Adrenal gland (tissue), 9 donors: ENCODE measurements at regions not wholly inside any gene's neighbourhood (a gene's known extent, or its start where the extent isn't known, plus 50 kb on each side); places are given as distances from the start of the nearest gene placed in this dataset.
"Not testable (repeated sequence)": the region's sequence is repeated elsewhere in the genome, so short reads cannot be mapped to it uniquely, and the experiment has no call there.

Experiments used
- DNase-seq, 7 donors: peaks; one replicate each; pipeline ENCODE4 v3.0.0-alpha.2; 2019 to 2020
- H3K27ac ChIP-seq, 5 donors: fragments of 200-600 bp; sonication (generic) in 4 of 5; 1 replicate in 3 of 5; 2 replicates in 2 of 5; pipeline versions ENCODE4 v1.5.1 to v1.8.0; 2016 to 2020; ENCODE audit warnings: mild to moderate bottlenecking in 1 of 5
- H3K27me3 ChIP-seq: fragments of 200-600 bp; 2 replicates; pipeline ENCODE4 v1.8.0; 2021
- H3K36me3 ChIP-seq, 2 donors: fragments of 200-600 bp; replicated peaks in 1 of 2; 1 replicate in 1 of 2; 2 replicates in 1 of 2; pipeline versions ENCODE4 v1.5.1 to v1.8.0; 2018 to 2022
- H3K4me1 ChIP-seq, 2 donors: fragments of 200-600 bp; replicated peaks in 1 of 2; 1 replicate in 1 of 2; 2 replicates in 1 of 2; pipeline versions ENCODE4 v1.5.1 to v1.8.0; 2018 to 2021
- H3K4me3 ChIP-seq, 4 donors: fragments of 200-600 bp; sonication (generic) in 3 of 4; one replicate each; pipeline ENCODE4 v1.5.1; 2016 to 2018
- H3K9me3 ChIP-seq, 3 donors: fragments of 200-600 bp; sonication (generic) in 1 of 3; replicated peaks in 1 of 3; 1 replicate in 2 of 3; 2 replicates in 1 of 3; pipeline versions ENCODE4 v1.5.1 to v1.8.0; 2016 to 2021
- CTCF ChIP-seq, 6 experiments: fragments of 450-650 bp in 4 of 6; fragments of 200-600 bp in 2 of 6; sonication (generic) in 1 of 6; IDR thresholded peaks; 1 replicate in 5 of 6; 2 replicates in 1 of 6; pipeline versions ENCODE4 v1.5.1 to v1.8.0; 2016 to 2021; ENCODE audit warnings: antibody characterized with exemption in 6 of 6, mild to moderate bottlenecking in 2 of 6, moderate library complexity in 1 of 6
- POLR2A ChIP-seq, 2 donors: fragments of 450-650 bp; IDR thresholded peaks; one replicate each; pipeline ENCODE4 v1.6.1; 2017; ENCODE audit warnings: antibody characterized with exemption in 2 of 2, mild to moderate bottlenecking in 2 of 2, moderate library complexity in 1 of 2
- WGBS, 4 donors: extraction: QIAGEN DNeasy Blood & Tissue Kit in 2 of 4; methylation state at CpG; one replicate each; pipeline versions ENCODE4 v1.1.5 to v1.1.7; 2013 to 2017; 5-methylcytosine and 5-hydroxymethylcytosine counted together
- intact Hi-C, 2 donors: fragments of 100-400 bp; cut with DNase I; formaldehyde crosslinking; loops; one replicate each; pipeline versions ENCODE4 v1.14.1 to v1.15.0; 2022 to 2023
- donor health status: healthy with polysubstance abuse.
- donor health status: Bipolar disorder and iron deficiency.
- donor health status: DM: yes; HTN: yes; CAD: no.
- donor health status: DM: no; HTN: no; CAD: no.
- donor health status: DM: no; HTN: no; CAD: no.

GRCh38 chr20:5390720-5391119, 74.0 kb upstream of the PROKR2 start:
- no peak for DNase-seq
- no peaks in the 10 kb centered on the region for H3K27me3 ChIP-seq
- no peak overlapping the region for H3K27ac ChIP-seq
- no peaks in the 10 kb centered on the region for H3K36me3 ChIP-seq
- no peak for TF ChIP-seq CTCF (IDR thresholded peaks at IDR 0.05)
- 14 to 21% (median 17%) methylated on average over 3 of the region's 3 CpGs for WGBS, 4 donors
- H3K4me1 ChIP-seq: no peaks in the 10 kb centered on the region
- intact Hi-C loops: no loop called here
- no peak overlapping the region for H3K4me3 ChIP-seq
- no peaks in the 10 kb centered on the region for H3K9me3 ChIP-seq

GRCh38 chr20:5386846-5387245, 70.1 kb upstream of the PROKR2 start:
- DNase-seq, H3K9me3 ChIP-seq, H3K4me3 ChIP-seq, H3K27ac ChIP-seq, H3K4me1 ChIP-seq, intact Hi-C loops, H3K27me3 ChIP-seq, H3K36me3 ChIP-seq: not testable (repeated sequence)
- 56 to 75% (median 64%) methylated on average over 3 of the region's 3 CpGs for WGBS, 4 donors

GRCh38 chr20:5381527-5381926, 64.8 kb upstream of the PROKR2 start:
- H3K27ac ChIP-seq, H3K4me3 ChIP-seq, H3K36me3 ChIP-seq, H3K9me3 ChIP-seq, H3K27me3 ChIP-seq, DNase-seq, H3K4me1 ChIP-seq, intact Hi-C loops: not testable (repeated sequence)
- WGBS, 4 donors: 82 to 89% (median 88%) methylated on average over 5 to 7 of the region's 7 CpGs

- no peaks in the 10 kb centered on the region for H3K9me3 ChIP-seq
- no peak for DNase-seq
- 43 to 70% (median 45%) methylated on average over 1 of the region's 1 CpG for WGBS, 4 donors
- H3K36me3 ChIP-seq: no peaks in the 10 kb centered on the region
- H3K27me3 ChIP-seq: no peaks in the 10 kb centered on the region
- H3K4me1 ChIP-seq: no peaks in the 10 kb centered on the region
- no peak overlapping the region for H3K27ac ChIP-seq
- TF ChIP-seq CTCF (IDR thresholded peaks at IDR 0.05): no peak
- no peak for TF ChIP-seq POLR2A (IDR thresholded peaks at IDR 0.05)
- H3K4me3 ChIP-seq: no peak overlapping the region
- intact Hi-C loops: no loop called here
Measured at GRCh38 chr20:5377484-5377883, 60.7 kb upstream of the PROKR2 start.

GRCh38 chr20:5376228-5376627, 59.5 kb upstream of the PROKR2 start:
- H3K4me1 ChIP-seq: no peaks in the 10 kb centered on the region
- H3K36me3 ChIP-seq: no peaks in the 10 kb centered on the region
- no peak overlapping the region for H3K4me3 ChIP-seq
- no peak for TF ChIP-seq CTCF (IDR thresholded peaks at IDR 0.05)
- TF ChIP-seq POLR2A (IDR thresholded peaks at IDR 0.05): no peak
- no peak for DNase-seq
- no peaks in the 10 kb centered on the region for H3K9me3 ChIP-seq
- no peaks in the 10 kb centered on the region for H3K27me3 ChIP-seq
- intact Hi-C loops: no loop called here
- 65 to 75% (median 73%) methylated on average over 6 of the region's 6 CpGs for WGBS, 4 donors
- no peak overlapping the region for H3K27ac ChIP-seq
